Pancreas (tissue), 10 donors: ENCODE measurements at regions not wholly inside any gene's neighbourhood (a gene's known extent, or its start where the extent isn't known, plus 50 kb on each side); places are given as distances from the start of the nearest gene placed in this dataset.

Experiments used
- ATAC-seq, 4 donors: fragments of 200-7000 bp; cut with Tn5 transposase; one replicate each; pipeline versions ENCODE4 v1.8.0 to v1.9.1; 2020; ENCODE audit warnings: mild to moderate bottlenecking in 4 of 4, moderate library complexity in 4 of 4
- DNase-seq, 6 donors: peaks; one replicate each; pipeline ENCODE4 v3.0.0-alpha.2; 2020
- FAIRE-seq: peaks from 2 replicates; lab custom pipeline; 2012; peaks lifted over from hg19 to GRCh38; lab: Jason Lieb, UNC
- H3K27ac ChIP-seq, 4 donors: fragments of 200-600 bp; sonication (generic); 1 replicate in 3 of 4; 2 replicates in 1 of 4; pipeline versions ENCODE4 v1.5.0 to v1.8.0; 2020
- H3K27me3 ChIP-seq, 4 donors: fragments of 200-600 bp; one replicate each; pipeline ENCODE4 v1.8.0; 2021
- H3K36me3 ChIP-seq, 3 donors: fragments of 200-600 bp; sonication (generic) in 1 of 3; one replicate each; pipeline versions ENCODE4 v1.5.0 to v1.8.0; 2020 to 2021
- H3K4me1 ChIP-seq, 3 donors: fragments of 200-600 bp; one replicate each; pipeline ENCODE4 v1.8.0; 2021
- H3K4me3 ChIP-seq, 4 donors: fragments of 200-600 bp; sonication (generic) in 2 of 4; one replicate each; pipeline versions ENCODE4 v1.5.0 to v1.8.0; 2020 to 2021
- H3K9me3 ChIP-seq, 4 donors: fragments of 200-600 bp; one replicate each; pipeline ENCODE4 v1.8.0; 2021
- WGBS, 2 donors: extraction: QIAGEN DNeasy Blood & Tissue Kit; methylation state at CpG; one replicate each; pipeline ENCODE4 v1.1.7; 2013; 5-methylcytosine and 5-hydroxymethylcytosine counted together
- intact Hi-C, 3 donors: fragments of 100-400 bp; cut with DNase I; formaldehyde crosslinking; loops; one replicate each; pipeline versions ENCODE4 v1.11.1 to v1.14.2; 2022
- TF ChIP-seq, protein P1 (sequence below), 4 donors: fragments of 200-600 bp; sonication (generic) in 3 of 4; IDR thresholded peaks; one replicate each; pipeline versions ENCODE4 v1.5.0 to v1.8.0; 2021; ENCODE audit warnings: antibody characterized with exemption in 4 of 4
- donor health status: healthy with polysubstance abuse.
- donor health status: DM: no; HTN: no; CAD: no; lungs with moderate emphysema.
- donor health status: DM: no; HTN: no; CAD: no.
- donor health status: control.
- donor health status: control.
- donor health status: Bipolar disorder and iron deficiency.
- donor health status: DM: yes; HTN: yes; CAD: no.
- donor health status: DM: no; HTN: no; CAD: no.
- donor health status: DM: no; HTN: no; CAD: no.
- donor health status: DM: yes; HTN: yes; CAD: no.

- TF ChIP-seq, protein P1, sequence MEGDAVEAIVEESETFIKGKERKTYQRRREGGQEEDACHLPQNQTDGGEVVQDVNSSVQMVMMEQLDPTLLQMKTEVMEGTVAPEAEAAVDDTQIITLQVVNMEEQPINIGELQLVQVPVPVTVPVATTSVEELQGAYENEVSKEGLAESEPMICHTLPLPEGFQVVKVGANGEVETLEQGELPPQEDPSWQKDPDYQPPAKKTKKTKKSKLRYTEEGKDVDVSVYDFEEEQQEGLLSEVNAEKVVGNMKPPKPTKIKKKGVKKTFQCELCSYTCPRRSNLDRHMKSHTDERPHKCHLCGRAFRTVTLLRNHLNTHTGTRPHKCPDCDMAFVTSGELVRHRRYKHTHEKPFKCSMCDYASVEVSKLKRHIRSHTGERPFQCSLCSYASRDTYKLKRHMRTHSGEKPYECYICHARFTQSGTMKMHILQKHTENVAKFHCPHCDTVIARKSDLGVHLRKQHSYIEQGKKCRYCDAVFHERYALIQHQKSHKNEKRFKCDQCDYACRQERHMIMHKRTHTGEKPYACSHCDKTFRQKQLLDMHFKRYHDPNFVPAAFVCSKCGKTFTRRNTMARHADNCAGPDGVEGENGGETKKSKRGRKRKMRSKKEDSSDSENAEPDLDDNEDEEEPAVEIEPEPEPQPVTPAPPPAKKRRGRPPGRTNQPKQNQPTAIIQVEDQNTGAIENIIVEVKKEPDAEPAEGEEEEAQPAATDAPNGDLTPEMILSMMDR (IDR thresholded peaks at IDR 0.05) = no peak
- 13 to 20% methylated on average over 15 of the region's 15 CpGs for WGBS, 2 donors
- Histone ChIP-seq H3K4me3 (no peak overlapping the region), H3K36me3 (no peaks in the 10 kb centered on the region), H3K27ac (no peak overlapping the region), H3K27me3 (peaks cover 0 to 20% (median 3%) of the 10 kb centered on the region in 4 donors), H3K9me3 (no peaks in the 10 kb centered on the region), H3K4me1 (no peaks in the 10 kb centered on the region)
- FAIRE-seq (no peak), DNase-seq (no peak), ATAC-seq (no peak)
- intact Hi-C loops = no loop called here
Measured at GRCh38 chr13:111973186-111973585, 93.8 kb upstream of the SOX1 start.

GRCh38 chr13:111973605-111974340 lies 93.2 kb upstream of the SOX1 start:
- FAIRE-seq = no peak
- 14 to 15% methylated on average over 16 of the region's 16 CpGs for WGBS, 2 donors
- DNase-seq = no peak
- H3K4me3 ChIP-seq = no peak overlapping the region
- no peaks in the 10 kb centered on the region for H3K9me3 ChIP-seq
- H3K4me1 ChIP-seq = no peaks in the 10 kb centered on the region
- intact Hi-C loops = no loop called here
- no peak overlapping the region for H3K27ac ChIP-seq
- peaks cover 0 to 20% (median 3%) of the 10 kb centered on the region in 4 donors for H3K27me3 ChIP-seq
- TF ChIP-seq, protein P1 (IDR thresholded peaks at IDR 0.05) = no peak
- no peak for ATAC-seq
- no peaks in the 10 kb centered on the region for H3K36me3 ChIP-seq

GRCh38 chr13:111974341-111974640 lies 92.7 kb upstream of the SOX1 start:
- 66% methylated on average over 13 of the region's 13 CpGs for WGBS, 2 donors
- peaks cover 0 to 20% (median 3%) of the 10 kb centered on the region in 4 donors for H3K27me3 ChIP-seq
- H3K36me3 ChIP-seq = no peaks in the 10 kb centered on the region
- DNase-seq = no peak
- H3K4me1 ChIP-seq = no peaks in the 10 kb centered on the region
- no peaks in the 10 kb centered on the region for H3K9me3 ChIP-seq
- no peak for FAIRE-seq
- ATAC-seq = no peak
- H3K27ac ChIP-seq = no peak overlapping the region
- intact Hi-C loops = no loop called here
- TF ChIP-seq, protein P1 (IDR thresholded peaks at IDR 0.05) = no peak
- no peak overlapping the region for H3K4me3 ChIP-seq

DNA sequence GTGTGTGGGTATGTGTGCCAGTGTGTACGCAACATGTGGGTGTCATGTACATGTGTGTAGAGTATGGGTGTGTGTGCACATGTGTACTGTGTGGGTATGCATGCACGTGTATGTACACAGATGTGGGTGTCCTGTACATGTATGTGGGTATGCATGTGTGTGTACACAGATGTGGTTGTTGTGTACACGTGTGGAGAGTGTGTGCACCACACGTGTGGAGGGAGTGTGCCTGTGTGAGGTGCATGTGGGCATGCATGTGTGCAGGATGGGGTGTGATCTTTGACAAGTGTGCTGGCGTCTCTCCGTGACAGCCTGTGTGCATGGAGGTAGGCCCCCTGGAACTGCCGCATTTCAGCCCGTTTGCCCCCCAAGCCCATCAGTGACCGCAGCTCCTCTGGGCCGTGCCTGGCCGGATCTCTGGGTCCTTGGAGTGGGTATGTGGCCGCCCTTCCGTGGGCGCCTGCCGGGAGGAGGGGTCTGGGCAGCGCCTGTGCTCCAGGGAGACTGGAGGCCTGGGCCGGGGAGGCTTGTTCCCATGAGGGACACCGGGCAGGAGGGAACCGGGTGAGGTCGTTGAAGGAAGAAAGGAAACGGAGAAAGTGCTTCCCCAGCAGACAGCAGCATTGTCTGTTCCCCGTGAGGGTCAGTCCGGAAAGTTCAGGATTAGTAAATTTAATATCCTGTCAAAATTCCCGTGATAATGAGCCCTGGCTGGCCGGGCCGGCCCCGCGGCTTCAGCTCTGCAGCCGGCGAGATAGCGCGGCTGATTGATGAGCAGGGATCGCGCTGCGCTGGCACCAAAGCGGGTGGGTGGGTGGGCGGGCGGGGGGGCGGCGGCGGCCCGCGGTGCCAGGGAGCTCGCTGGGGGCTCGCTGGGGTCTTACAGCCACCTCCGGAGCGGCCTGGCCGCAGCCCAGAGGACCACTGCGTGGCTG lies 91.1 kb upstream of the SOX1 start:
- TF ChIP-seq, protein P1 (IDR thresholded peaks at IDR 0.05) = no peak
- Histone ChIP-seq H3K36me3 (no peaks in the 10 kb centered on the region), H3K4me3 (no peak overlapping the region), H3K4me1 (no peaks in the 10 kb centered on the region), H3K27ac (no peak overlapping the region), H3K27me3 (peaks cover 0 to 12% (median 3%) of the 10 kb centered on the region in 4 donors), H3K9me3 (no peaks in the 10 kb centered on the region)
- FAIRE-seq (no peak), DNase-seq (no peak), ATAC-seq (no peak)
- WGBS, 2 donors = 55 to 62% methylated on average over 44 to 49 of the region's 49 CpGs
- intact Hi-C loops = no loop called here
